ENCODE measurements at regions not wholly inside any gene's neighbourhood (a gene's known extent, or its start where the extent isn't known, plus 50 kb on each side); places are given as distances from the start of the nearest gene placed in this dataset.

- no peak for FAIRE-seq
- no peak for DNase-seq (ENCODE audit: insufficient read length, low spot score)
- TF ChIP-seq CTCF (IDR thresholded peaks at IDR 0.05; ENCODE audit: insufficient read depth, missing control alignments), result no peak
Observed at GRCh38 chr7:27405780-27406179, 163.2 kb downstream of the EVX1 start.

- DNase-seq (ENCODE audit: insufficient read length, low spot score) (no peak), FAIRE-seq (no peak)
- no peak for TF ChIP-seq CTCF (IDR thresholded peaks at IDR 0.05; ENCODE audit: insufficient read depth, missing control alignments)
Observed at GRCh38 chr7:27409311-27409710, 166.7 kb downstream of the EVX1 start.

GRCh38 chr7:27409776-27410175, 167.2 kb downstream of the EVX1 start:
- FAIRE-seq (no peak), DNase-seq (ENCODE audit: insufficient read length, low spot score) (no peak)
- TF ChIP-seq CTCF (IDR thresholded peaks at IDR 0.05; ENCODE audit: insufficient read depth, missing control alignments), result no peak

GRCh38 chr7:27410812-27411544, 168.4 kb downstream of the EVX1 start:
- FAIRE-seq, result no peak
- no peak for DNase-seq (ENCODE audit: insufficient read length, low spot score)
- no peak for TF ChIP-seq CTCF (IDR thresholded peaks at IDR 0.05; ENCODE audit: insufficient read depth, missing control alignments)

GRCh38 chr7:27412164-27412563, 169.6 kb downstream of the EVX1 start:
- TF ChIP-seq CTCF (IDR thresholded peaks at IDR 0.05; ENCODE audit: insufficient read depth, missing control alignments), result no peak
- FAIRE-seq (no peak), DNase-seq (ENCODE audit: insufficient read length, low spot score) (no peak)

DNA sequence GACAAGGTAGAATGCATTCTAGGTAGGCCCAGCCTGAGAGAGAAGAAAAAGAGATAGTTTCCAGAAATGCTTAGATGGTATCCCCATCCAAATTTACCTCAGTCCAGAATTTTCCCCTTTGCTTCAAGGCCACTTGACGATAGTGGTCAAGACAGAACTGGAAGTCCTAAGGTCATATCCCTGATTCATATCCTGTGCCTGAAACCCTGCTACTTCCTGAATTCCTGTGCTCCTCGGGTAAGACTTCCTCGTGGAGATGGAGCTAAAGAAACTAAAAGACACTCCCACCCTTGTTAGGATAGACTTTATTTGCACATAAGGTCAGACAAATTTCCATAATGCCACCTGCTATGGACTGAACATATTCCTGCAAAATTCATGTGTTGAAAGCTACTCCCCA, 175.9 kb downstream of the EVX1 start:
- FAIRE-seq (no peak), DNase-seq (ENCODE audit: insufficient read length, low spot score) (no peak)
- TF ChIP-seq CTCF (IDR thresholded peaks at IDR 0.05; ENCODE audit: insufficient read depth, missing control alignments), result no peak

DNA sequence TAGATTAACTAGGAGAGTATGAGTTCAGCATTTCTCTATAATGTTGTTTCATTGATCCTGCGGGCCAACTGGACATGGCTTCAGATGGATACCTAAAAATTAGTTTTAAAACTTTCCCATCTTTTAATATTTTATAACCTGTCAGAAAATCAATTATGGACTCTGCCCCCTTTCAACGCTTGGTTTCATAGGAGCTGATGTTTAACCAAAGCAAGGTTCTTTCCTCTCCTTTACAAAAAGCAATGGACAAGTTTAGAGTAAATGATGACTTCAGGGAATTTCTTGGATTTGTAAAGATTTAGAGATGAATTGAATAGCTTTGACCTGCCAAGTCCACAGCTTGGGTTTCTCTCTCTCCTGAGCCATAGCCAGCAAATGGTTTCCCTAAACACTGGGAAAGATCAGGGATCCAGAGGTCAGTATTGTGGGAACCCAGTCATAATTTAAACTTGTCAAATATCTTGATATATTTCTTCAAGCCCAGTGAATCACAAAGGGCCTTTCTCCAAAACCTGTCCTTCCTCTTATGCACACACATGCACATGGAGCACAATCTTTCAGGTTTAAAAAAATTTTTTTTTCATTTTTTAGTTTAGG, 177.1 kb downstream of the EVX1 start:
- FAIRE-seq (no peak), DNase-seq (ENCODE audit: insufficient read length, low spot score) (no peak)
- no peak for TF ChIP-seq CTCF (IDR thresholded peaks at IDR 0.05; ENCODE audit: insufficient read depth, missing control alignments)
